Breast epithelium (tissue), 3 donors: ENCODE measurements at regions not wholly inside any gene's neighbourhood (a gene's known extent, or its start where the extent isn't known, plus 50 kb on each side); places are given as distances from the start of the nearest gene placed in this dataset.

Source experiments
- POLR2A ChIP-seq: fragments of 450-650 bp; IDR thresholded peaks from one replicate; pipeline ENCODE4 v1.6.1; 2016; ENCODE audit warnings: antibody characterized with exemption, mild to moderate bottlenecking, moderate library complexity
- POLR2AphosphoS5 ChIP-seq, 3 donors: sonication (generic); formaldehyde crosslinking; IDR thresholded peaks; one replicate each; pipeline ENCODE4 v1.6.1; 2017; ENCODE audit warnings: antibody characterized with exemption in 3 of 3
- TF ChIP-seq, protein P1 (sequence below), 3 donors: fragments of 450-650 bp; IDR thresholded peaks; one replicate each; pipeline ENCODE4 v1.5.1; 2016 to 2017; ENCODE audit warnings: antibody characterized with exemption in 3 of 3, mild to moderate bottlenecking in 3 of 3, moderate library complexity in 3 of 3

DNA sequence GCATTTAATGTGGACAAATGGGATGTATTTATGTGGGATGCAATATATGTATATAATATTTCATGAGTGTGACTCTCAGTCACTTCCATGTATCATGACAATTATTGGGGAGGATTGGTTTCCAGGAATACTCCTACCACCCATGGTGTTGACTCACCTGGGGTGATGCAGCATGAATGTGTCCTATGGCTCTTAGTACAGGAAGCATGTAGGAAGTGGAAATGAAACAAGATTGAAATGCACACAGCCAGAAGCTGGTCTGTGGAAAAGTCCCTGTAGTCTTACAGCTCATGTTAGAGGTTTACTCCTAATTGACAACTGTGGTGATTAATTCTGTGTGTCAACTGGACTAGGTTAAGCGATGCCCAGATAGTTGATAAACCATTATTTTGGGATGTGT lies 89.3 kb upstream of the HAAO start:
- TF ChIP-seq, protein P1, sequence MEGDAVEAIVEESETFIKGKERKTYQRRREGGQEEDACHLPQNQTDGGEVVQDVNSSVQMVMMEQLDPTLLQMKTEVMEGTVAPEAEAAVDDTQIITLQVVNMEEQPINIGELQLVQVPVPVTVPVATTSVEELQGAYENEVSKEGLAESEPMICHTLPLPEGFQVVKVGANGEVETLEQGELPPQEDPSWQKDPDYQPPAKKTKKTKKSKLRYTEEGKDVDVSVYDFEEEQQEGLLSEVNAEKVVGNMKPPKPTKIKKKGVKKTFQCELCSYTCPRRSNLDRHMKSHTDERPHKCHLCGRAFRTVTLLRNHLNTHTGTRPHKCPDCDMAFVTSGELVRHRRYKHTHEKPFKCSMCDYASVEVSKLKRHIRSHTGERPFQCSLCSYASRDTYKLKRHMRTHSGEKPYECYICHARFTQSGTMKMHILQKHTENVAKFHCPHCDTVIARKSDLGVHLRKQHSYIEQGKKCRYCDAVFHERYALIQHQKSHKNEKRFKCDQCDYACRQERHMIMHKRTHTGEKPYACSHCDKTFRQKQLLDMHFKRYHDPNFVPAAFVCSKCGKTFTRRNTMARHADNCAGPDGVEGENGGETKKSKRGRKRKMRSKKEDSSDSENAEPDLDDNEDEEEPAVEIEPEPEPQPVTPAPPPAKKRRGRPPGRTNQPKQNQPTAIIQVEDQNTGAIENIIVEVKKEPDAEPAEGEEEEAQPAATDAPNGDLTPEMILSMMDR (IDR thresholded peaks at IDR 0.05), result no peak
- TF ChIP-seq POLR2AphosphoS5 (IDR thresholded peaks at IDR 0.05), result no peak
- no peak for TF ChIP-seq POLR2A
